ENCODE measurements at regions not wholly inside any gene's neighbourhood (a gene's known extent, or its start where the extent isn't known, plus 50 kb on each side); places are given as distances from the start of the nearest gene placed in this dataset.

- H3K9me3 ChIP-seq = no peaks in the 10 kb centered on the region
- peak overlapping the region; percentile 84 for H3K27ac ChIP-seq
- peaks cover 23 to 26% of the 10 kb centered on the region in 2 experiments for H3K4me1 ChIP-seq (ENCODE audit: control insufficient read depth in 1 of 2, insufficient read depth in 1 of 2, low read depth in 1 of 2, low read length in 1 of 2)
- no peak overlapping the region for H3K4me3 ChIP-seq (ENCODE audit: low read depth in 1 of 2, low read length in 1 of 2)
- no peaks in the 10 kb centered on the region for H3K27me3 ChIP-seq
- no peak for TF ChIP-seq CTCF (IDR thresholded peaks at IDR 0.05)
- no peaks in the 10 kb centered on the region for H3K36me3 ChIP-seq
Measured at GRCh38 chr7:27032839-27033238, 63.0 kb downstream of the HOXA1 start.

- Histone ChIP-seq H3K27ac (peak overlapping the region; percentile 84), H3K4me3 (ENCODE audit: low read depth in 1 of 2, low read length in 1 of 2) (peak overlapping the region; percentile 29 to 47), H3K4me1 (ENCODE audit: control insufficient read depth in 1 of 2, insufficient read depth in 1 of 2, low read depth in 1 of 2, low read length in 1 of 2) (peaks cover 23 to 26% of the 10 kb centered on the region in 2 experiments), H3K27me3 (no peaks in the 10 kb centered on the region), H3K36me3 (no peaks in the 10 kb centered on the region), H3K9me3 (no peaks in the 10 kb centered on the region)
- TF ChIP-seq CTCF (IDR thresholded peaks at IDR 0.05) = no peak
Measured at GRCh38 chr7:27031289-27032172, 64.3 kb downstream of the HOXA1 start.

GRCh38 chr7:27030393-27031050 lies 65.3 kb downstream of the HOXA1 start:
- no peak for TF ChIP-seq CTCF (IDR thresholded peaks at IDR 0.05)
- H3K27ac ChIP-seq = peak overlapping the region; percentile 84
- no peaks in the 10 kb centered on the region for H3K36me3 ChIP-seq
- H3K4me1 ChIP-seq (ENCODE audit: control insufficient read depth in 1 of 2, insufficient read depth in 1 of 2, low read depth in 1 of 2, low read length in 1 of 2) = peaks cover 23 to 26% of the 10 kb centered on the region in 2 experiments
- H3K9me3 ChIP-seq = no peaks in the 10 kb centered on the region
- no peaks in the 10 kb centered on the region for H3K27me3 ChIP-seq
- H3K4me3 ChIP-seq (ENCODE audit: low read depth in 1 of 2, low read length in 1 of 2) = no peak overlapping the region

GRCh38 chr7:27025270-27025669 lies 70.5 kb downstream of the HOXA1 start:
- H3K27ac ChIP-seq = no peak overlapping the region
- H3K27me3 ChIP-seq = peaks cover 7% of the 10 kb centered on the region
- H3K36me3 ChIP-seq = no peaks in the 10 kb centered on the region
- H3K4me1 ChIP-seq (ENCODE audit: control insufficient read depth in 1 of 2, insufficient read depth in 1 of 2, low read depth in 1 of 2, low read length in 1 of 2) = peaks cover 0 to 7% of the 10 kb centered on the region in 2 experiments
- no peaks in the 10 kb centered on the region for H3K9me3 ChIP-seq
- no peak overlapping the region for H3K4me3 ChIP-seq (ENCODE audit: low read depth in 1 of 2, low read length in 1 of 2)
- no peak for TF ChIP-seq CTCF (IDR thresholded peaks at IDR 0.05)

GRCh38 chr7:27010068-27010467 lies 85.7 kb downstream of the HOXA1 start:
- no peaks in the 10 kb centered on the region for H3K36me3 ChIP-seq
- no peak overlapping the region for H3K27ac ChIP-seq
- no peaks in the 10 kb centered on the region for H3K27me3 ChIP-seq
- H3K4me3 ChIP-seq (ENCODE audit: low read depth in 1 of 2, low read length in 1 of 2) = no peak overlapping the region
- TF ChIP-seq CTCF (IDR thresholded peaks at IDR 0.05) = no peak
- H3K4me1 ChIP-seq (ENCODE audit: control insufficient read depth in 1 of 2, insufficient read depth in 1 of 2, low read depth in 1 of 2, low read length in 1 of 2) = no peaks in the 10 kb centered on the region
- no peaks in the 10 kb centered on the region for H3K9me3 ChIP-seq

Measured in neutrophil (primary cell).